GM23338 (cell line): ENCODE measurements at regions not wholly inside any gene's neighbourhood (a gene's known extent, or its start where the extent isn't known, plus 50 kb on each side); places are given as distances from the start of the nearest gene placed in this dataset.

Experiments
- CREB1 ChIP-seq: fragments of 250-450 bp; sonication (Bioruptor Pico); IDR thresholded peaks from 2 replicates; pipeline ENCODE4 v1.5.0; 2020; ENCODE audit warnings: low read depth, mild to moderate bottlenecking, moderate library complexity
- EZH2phosphoT487 ChIP-seq: fragments of 200-600 bp; sonication (generic); IDR thresholded peaks from one replicate; pipeline ENCODE4 v1.8.1; 2018; ENCODE audit warnings: antibody characterized with exemption; ENCODE audit not compliant: unreplicated experiment
- JUNB ChIP-seq: IDR thresholded peaks from one replicate; pipeline ENCODE4 v1.6.1; 2016; ENCODE audit warnings: antibody characterized with exemption; ENCODE audit not compliant: unreplicated experiment
- NANOG ChIP-seq: IDR thresholded peaks from 2 replicates; pipeline ENCODE4 v1.6.1; 2016; ENCODE audit warnings: antibody characterized with exemption, borderline replicate concordance
- POLR2AphosphoS5 ChIP-seq: IDR thresholded peaks from 2 replicates; pipeline ENCODE4 v1.6.1; 2016; ENCODE audit warnings: antibody characterized with exemption, low read depth
- TF ChIP-seq, protein P1 (sequence below), 2 experiments: fragments of 200-600 bp in 1 of 2; sonication (generic) in 1 of 2; conservative IDR thresholded peaks; 2 replicates each; pipeline versions ENCODE4 v1.5.1 to v1.6.1; 2016 to 2017; ENCODE audit warnings: antibody characterized with exemption in 2 of 2, low read depth in 2 of 2, mild to moderate bottlenecking in 2 of 2, moderate library complexity in 1 of 2
- TF ChIP-seq, protein P2 (sequence below): IDR thresholded peaks from 2 replicates; pipeline ENCODE4 v1.6.1; 2016; ENCODE audit warnings: antibody characterized with exemption
- TF ChIP-seq, protein P3 (sequence below): IDR thresholded peaks from one replicate; pipeline ENCODE4 v1.6.1; 2018; ENCODE audit warnings: antibody characterized with exemption; ENCODE audit not compliant: unreplicated experiment

DNA sequence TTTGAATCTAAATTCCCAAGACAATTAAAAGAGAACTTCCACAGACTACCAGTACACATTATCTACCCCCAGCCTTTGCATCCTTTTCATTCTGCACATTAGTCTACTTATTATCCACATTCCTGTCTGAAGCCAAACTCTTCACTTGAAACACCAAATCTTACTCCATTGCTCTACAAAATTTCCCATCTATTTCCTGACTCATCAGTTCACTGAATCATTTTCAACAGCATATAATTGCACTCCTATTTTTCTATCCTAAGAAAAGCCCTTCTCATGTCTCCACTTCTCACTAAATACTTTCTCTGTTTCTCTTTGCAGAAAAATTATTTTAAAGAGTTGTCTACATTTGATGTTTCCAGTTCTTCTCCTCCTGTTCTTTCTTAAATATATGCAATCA, 239.4 kb upstream of the FERMT1 start:
- TF ChIP-seq, protein P1, sequence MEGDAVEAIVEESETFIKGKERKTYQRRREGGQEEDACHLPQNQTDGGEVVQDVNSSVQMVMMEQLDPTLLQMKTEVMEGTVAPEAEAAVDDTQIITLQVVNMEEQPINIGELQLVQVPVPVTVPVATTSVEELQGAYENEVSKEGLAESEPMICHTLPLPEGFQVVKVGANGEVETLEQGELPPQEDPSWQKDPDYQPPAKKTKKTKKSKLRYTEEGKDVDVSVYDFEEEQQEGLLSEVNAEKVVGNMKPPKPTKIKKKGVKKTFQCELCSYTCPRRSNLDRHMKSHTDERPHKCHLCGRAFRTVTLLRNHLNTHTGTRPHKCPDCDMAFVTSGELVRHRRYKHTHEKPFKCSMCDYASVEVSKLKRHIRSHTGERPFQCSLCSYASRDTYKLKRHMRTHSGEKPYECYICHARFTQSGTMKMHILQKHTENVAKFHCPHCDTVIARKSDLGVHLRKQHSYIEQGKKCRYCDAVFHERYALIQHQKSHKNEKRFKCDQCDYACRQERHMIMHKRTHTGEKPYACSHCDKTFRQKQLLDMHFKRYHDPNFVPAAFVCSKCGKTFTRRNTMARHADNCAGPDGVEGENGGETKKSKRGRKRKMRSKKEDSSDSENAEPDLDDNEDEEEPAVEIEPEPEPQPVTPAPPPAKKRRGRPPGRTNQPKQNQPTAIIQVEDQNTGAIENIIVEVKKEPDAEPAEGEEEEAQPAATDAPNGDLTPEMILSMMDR (conservative IDR thresholded peaks at IDR 0.05; ENCODE audit: low read depth in 2 of 2) = no peak
- TF ChIP-seq JUNB (no peak), POLR2AphosphoS5 (no peak), CREB1 (CRISPR knock-in tag) (no peak), EZH2phosphoT487 (no peak), NANOG (no peak)
- TF ChIP-seq, protein P2, sequence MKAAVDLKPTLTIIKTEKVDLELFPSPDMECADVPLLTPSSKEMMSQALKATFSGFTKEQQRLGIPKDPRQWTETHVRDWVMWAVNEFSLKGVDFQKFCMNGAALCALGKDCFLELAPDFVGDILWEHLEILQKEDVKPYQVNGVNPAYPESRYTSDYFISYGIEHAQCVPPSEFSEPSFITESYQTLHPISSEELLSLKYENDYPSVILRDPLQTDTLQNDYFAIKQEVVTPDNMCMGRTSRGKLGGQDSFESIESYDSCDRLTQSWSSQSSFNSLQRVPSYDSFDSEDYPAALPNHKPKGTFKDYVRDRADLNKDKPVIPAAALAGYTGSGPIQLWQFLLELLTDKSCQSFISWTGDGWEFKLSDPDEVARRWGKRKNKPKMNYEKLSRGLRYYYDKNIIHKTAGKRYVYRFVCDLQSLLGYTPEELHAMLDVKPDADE = no peak
- TF ChIP-seq, protein P3, sequence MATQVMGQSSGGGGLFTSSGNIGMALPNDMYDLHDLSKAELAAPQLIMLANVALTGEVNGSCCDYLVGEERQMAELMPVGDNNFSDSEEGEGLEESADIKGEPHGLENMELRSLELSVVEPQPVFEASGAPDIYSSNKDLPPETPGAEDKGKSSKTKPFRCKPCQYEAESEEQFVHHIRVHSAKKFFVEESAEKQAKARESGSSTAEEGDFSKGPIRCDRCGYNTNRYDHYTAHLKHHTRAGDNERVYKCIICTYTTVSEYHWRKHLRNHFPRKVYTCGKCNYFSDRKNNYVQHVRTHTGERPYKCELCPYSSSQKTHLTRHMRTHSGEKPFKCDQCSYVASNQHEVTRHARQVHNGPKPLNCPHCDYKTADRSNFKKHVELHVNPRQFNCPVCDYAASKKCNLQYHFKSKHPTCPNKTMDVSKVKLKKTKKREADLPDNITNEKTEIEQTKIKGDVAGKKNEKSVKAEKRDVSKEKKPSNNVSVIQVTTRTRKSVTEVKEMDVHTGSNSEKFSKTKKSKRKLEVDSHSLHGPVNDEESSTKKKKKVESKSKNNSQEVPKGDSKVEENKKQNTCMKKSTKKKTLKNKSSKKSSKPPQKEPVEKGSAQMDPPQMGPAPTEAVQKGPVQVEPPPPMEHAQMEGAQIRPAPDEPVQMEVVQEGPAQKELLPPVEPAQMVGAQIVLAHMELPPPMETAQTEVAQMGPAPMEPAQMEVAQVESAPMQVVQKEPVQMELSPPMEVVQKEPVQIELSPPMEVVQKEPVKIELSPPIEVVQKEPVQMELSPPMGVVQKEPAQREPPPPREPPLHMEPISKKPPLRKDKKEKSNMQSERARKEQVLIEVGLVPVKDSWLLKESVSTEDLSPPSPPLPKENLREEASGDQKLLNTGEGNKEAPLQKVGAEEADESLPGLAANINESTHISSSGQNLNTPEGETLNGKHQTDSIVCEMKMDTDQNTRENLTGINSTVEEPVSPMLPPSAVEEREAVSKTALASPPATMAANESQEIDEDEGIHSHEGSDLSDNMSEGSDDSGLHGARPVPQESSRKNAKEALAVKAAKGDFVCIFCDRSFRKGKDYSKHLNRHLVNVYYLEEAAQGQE = no peak
